Mucosa of descending colon (tissue), 3 donors: ENCODE measurements at regions not wholly inside any gene's neighbourhood (a gene's known extent, or its start where the extent isn't known, plus 50 kb on each side); places are given as distances from the start of the nearest gene placed in this dataset.

ENCODE experiments used
- ATAC-seq: fragments of 200-7000 bp; cut with Tn5 transposase; one replicate; pipeline ENCODE4 v1.9.1; 2020; ENCODE audit warnings: mild to moderate bottlenecking, moderate library complexity
- DNase-seq, 3 donors: peaks; one replicate each; pipeline ENCODE4 v3.0.0-alpha.2; 2020
- H3K36me3 ChIP-seq: fragments of 200-600 bp; one replicate; pipeline ENCODE4 v1.8.0; 2021; ENCODE audit warnings: low read depth, mild to moderate bottlenecking
- H3K4me1 ChIP-seq: fragments of 200-600 bp; one replicate; pipeline ENCODE4 v1.8.0; 2021; ENCODE audit warnings: low read depth, mild to moderate bottlenecking
- H3K4me3 ChIP-seq: fragments of 200-600 bp; one replicate; pipeline ENCODE4 v1.8.0; 2021; ENCODE audit warnings: mild to moderate bottlenecking
- H3K9me3 ChIP-seq: fragments of 200-600 bp; one replicate; pipeline ENCODE4 v1.8.0; 2021; ENCODE audit warnings: mild to moderate bottlenecking
- intact Hi-C, 2 donors: fragments of 100-400 bp; cut with DNase I in 1 of 2; cut with micrococcal nuclease in 1 of 2; formaldehyde crosslinking; loops; one replicate each; pipeline versions ENCODE4 v1.11.0 to v1.11.1; 2022; cut with DNase I, micrococcal nuclease
- TF ChIP-seq, protein P1 (sequence below): fragments of 200-600 bp; IDR thresholded peaks from one replicate; pipeline ENCODE4 v1.8.0; 2022; ENCODE audit warnings: antibody characterized with exemption, mild to moderate bottlenecking
- donor health status: DM: no; HTN: no; CAD: no; lungs with moderate emphysema.
- donor health status: DM: no; HTN: no; CAD: no.
- donor health status: DM: no; HTN: yes; CAD: no.

DNA sequence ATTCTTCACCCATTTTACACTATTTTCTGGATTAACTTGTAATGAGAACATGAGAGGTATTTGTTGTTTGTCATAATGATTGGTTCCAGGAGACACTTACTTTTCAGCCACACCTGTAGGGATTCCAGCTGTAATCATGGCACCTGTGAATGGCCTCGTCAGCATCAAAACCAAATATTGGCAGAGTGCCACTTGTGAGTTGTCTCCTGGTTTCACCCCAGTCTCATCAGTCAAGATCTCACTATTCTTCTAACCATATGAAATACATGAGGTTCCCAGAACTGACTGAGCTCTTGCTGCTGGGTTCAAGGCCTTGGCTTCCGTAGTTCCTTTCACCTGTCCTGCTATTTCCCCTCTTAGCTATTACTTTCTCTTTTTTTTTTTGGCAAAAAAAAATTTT lies 246.6 kb upstream of the ADGRL2 start:
- DNase-seq (no peak), ATAC-seq (no peak)
- intact Hi-C loops: no loop called here
- TF ChIP-seq, protein P1, sequence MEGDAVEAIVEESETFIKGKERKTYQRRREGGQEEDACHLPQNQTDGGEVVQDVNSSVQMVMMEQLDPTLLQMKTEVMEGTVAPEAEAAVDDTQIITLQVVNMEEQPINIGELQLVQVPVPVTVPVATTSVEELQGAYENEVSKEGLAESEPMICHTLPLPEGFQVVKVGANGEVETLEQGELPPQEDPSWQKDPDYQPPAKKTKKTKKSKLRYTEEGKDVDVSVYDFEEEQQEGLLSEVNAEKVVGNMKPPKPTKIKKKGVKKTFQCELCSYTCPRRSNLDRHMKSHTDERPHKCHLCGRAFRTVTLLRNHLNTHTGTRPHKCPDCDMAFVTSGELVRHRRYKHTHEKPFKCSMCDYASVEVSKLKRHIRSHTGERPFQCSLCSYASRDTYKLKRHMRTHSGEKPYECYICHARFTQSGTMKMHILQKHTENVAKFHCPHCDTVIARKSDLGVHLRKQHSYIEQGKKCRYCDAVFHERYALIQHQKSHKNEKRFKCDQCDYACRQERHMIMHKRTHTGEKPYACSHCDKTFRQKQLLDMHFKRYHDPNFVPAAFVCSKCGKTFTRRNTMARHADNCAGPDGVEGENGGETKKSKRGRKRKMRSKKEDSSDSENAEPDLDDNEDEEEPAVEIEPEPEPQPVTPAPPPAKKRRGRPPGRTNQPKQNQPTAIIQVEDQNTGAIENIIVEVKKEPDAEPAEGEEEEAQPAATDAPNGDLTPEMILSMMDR: no peak
- no peaks in the 10 kb centered on the region for H3K9me3 ChIP-seq
- H3K36me3 ChIP-seq: no peaks in the 10 kb centered on the region
- no peak overlapping the region for H3K4me3 ChIP-seq
- no peaks in the 10 kb centered on the region for H3K4me1 ChIP-seq

DNA sequence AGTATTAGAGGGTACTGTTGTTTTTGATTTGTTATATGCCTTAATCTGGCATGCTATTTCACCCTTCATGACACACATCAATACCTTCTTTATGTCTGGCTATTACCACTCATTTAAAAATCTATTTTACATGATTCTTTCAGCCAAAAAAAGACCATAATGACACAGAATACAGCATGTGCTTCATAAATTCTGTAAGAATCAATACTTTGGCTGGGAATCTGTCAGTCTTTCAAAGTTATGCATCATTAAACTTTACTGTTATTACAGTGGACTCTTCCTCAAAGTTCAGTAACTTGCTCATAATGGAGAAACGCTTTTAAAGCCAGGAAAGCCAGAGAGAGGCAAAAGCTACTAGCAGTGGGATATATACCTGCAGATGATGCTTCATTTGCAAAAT lies 247.2 kb upstream of the ADGRL2 start:
- Histone ChIP-seq H3K4me3 (no peak overlapping the region), H3K9me3 (no peaks in the 10 kb centered on the region), H3K4me1 (no peaks in the 10 kb centered on the region), H3K36me3 (no peaks in the 10 kb centered on the region)
- ATAC-seq (no peak), DNase-seq (no peak)
- intact Hi-C loops: no loop called here
- TF ChIP-seq, protein P1: no peak

DNA sequence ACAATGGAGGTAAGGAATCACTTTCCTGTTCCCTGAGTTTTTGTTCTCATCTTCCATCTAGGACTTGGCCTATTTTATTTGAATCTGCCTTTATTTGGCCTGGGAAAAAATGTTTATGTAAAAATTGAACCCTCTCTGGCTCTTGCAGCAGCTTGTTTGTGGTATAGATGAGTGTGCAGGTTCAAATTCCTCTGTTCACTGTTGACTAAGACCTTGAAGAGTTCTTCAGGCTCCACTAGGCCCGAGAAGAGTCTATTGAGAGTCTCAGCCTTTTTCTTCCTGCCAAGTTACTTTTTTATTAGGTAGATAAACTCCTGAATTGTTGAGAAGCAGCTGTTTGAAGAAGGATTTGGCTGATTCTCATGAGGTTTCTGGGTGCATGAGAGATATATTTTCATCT lies 248.8 kb upstream of the ADGRL2 start:
- TF ChIP-seq, protein P1: no peak
- Histone ChIP-seq H3K36me3 (no peaks in the 10 kb centered on the region), H3K4me1 (no peaks in the 10 kb centered on the region), H3K4me3 (no peak overlapping the region), H3K9me3 (no peaks in the 10 kb centered on the region)
- no peak for ATAC-seq
- intact Hi-C loops: no loop called here
- no peak for DNase-seq

DNA sequence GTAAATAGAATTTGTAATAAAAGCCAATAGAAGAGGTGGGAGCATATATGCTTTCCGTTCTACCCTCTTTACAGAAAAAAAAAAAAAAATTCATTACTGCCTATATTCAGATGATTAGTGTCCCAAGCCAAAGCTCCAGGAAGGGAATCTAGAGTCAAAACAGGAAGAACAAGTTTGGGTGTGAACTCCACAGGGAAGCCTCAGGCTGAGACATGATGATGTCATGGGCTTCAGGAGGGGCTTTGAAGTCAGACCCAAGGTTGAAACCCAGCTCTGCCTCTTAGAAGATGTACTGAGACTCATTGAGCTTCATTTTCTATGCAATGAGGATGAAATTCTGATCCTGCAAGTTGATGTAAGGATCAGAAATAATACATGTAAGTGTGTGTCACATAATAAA lies 250.0 kb upstream of the ADGRL2 start:
- Histone ChIP-seq H3K4me3 (no peak overlapping the region), H3K36me3 (no peaks in the 10 kb centered on the region), H3K4me1 (no peaks in the 10 kb centered on the region), H3K9me3 (no peaks in the 10 kb centered on the region)
- intact Hi-C loops: no loop called here
- DNase-seq (peak in 1 of 3 donors; percentile 21), ATAC-seq (peak; percentile 73)
- TF ChIP-seq, protein P1: no peak

DNA sequence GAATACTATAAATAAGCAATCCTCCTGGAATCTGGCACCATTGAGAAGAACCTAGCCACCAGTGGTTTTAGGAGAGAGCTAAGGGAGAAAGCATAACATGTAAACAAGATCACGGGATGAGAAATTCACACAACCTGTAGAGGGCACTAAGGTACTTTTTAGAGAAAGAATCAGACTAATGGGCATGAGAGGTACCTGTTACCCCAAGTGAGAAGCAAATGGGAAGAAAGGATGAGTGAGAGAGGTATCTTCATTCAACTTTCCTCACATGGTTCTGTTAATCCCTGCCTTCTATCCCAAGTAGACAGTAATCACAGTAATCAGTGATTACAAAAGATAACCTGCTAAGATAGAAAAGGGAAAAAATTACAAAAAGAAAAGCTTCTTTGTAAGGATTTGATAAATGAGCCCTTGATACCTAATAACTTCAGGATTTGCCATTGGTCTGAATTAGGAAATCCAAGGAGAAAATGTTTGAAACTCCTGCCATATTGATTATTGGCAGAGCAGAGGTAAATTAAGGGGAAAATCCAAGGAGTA lies 251.1 kb upstream of the ADGRL2 start:
- DNase-seq (peak in 1 of 3 donors; percentile 32), ATAC-seq (peak; percentile 61)

More for the DNA sequence above, 251.1 kb upstream of the ADGRL2 start:
- no peaks in the 10 kb centered on the region for H3K9me3 ChIP-seq
- TF ChIP-seq, protein P1: no peak
- intact Hi-C loops: no loop called here
- H3K36me3 ChIP-seq: no peaks in the 10 kb centered on the region
- no peaks in the 10 kb centered on the region for H3K4me1 ChIP-seq
- no peak overlapping the region for H3K4me3 ChIP-seq
